GM12878 (cell line): ENCODE measurements at regions not wholly inside any gene's neighbourhood (a gene's known extent, or its start where the extent isn't known, plus 50 kb on each side); places are given as distances from the start of the nearest gene placed in this dataset.

Experiments
- ATAC-seq: fragments of 200-7000 bp; cut with Tn5 transposase; 3 replicates; pipeline ENCODE4 v1.9.1; 2020; ENCODE audit warnings: mild to moderate bottlenecking, moderate library complexity
- BruUV-seq: library from RNA; stranded (reverse); fragments of 400-500 nt; replicated peaks from 2 replicates; lab custom pipeline; 2021; lab: Mats Ljungman, UMichigan
- CTCF ChIA-PET: fragments of 300-600 bp; sonication (Branson Sonifier 250); formaldehyde crosslinking; extraction: SDS; loops from one replicate; lab custom pipeline; 2021; ENCODE audit warnings: inconsistent platforms; lab: Yijun Ruan, JAX
- POLR2A ChIA-PET: fragments of 350-600 bp; formaldehyde crosslinking; extraction: SDS; loops from one replicate; lab custom pipeline; 2021; ENCODE audit warnings: inconsistent platforms; lab: Charles Lee
- RAD21 ChIA-PET: fragments of 300-600 bp; sonication (Branson Sonifier 250); formaldehyde crosslinking; loops from one replicate; lab custom pipeline; 2023; ENCODE audit warnings: antibody characterized with exemption; ENCODE audit not compliant: unreplicated experiment; lab: Charles Lee
- SMC1A ChIA-PET: fragments of 300-600 bp; sonication (Branson Sonifier 250); formaldehyde crosslinking; loops from one replicate; lab custom pipeline; 2023; ENCODE audit not compliant: unreplicated experiment, uncharacterized antibody; lab: Charles Lee
- DNase-seq: peaks from one replicate; pipeline ENCODE4 v3.0.0-alpha.2; 2011; ENCODE audit warnings: low read depth, low spot score
- FAIRE-seq: peaks from 3 replicates; lab custom pipeline; 2011; peaks lifted over from hg19 to GRCh38; lab: Jason Lieb, UNC
- H2AFZ ChIP-seq: 2 replicates; pipeline ENCODE4 v1.6.0; 2011; ENCODE audit warnings: low read depth, low read length, control low read depth; ENCODE audit not compliant: control insufficient read depth
- H3K27ac ChIP-seq: 2 replicates; pipeline ENCODE4 v1.5.1; 2011; ENCODE audit warnings: control low read depth; ENCODE audit not compliant: control insufficient read depth, insufficient read depth
- H3K27me3 ChIP-seq, 2 experiments: replicated peaks in 1 of 2; 2 replicates each; pipeline versions ENCODE4 v1.6.0 to v1.6.1; 2011; ENCODE audit warnings: low read length in 1 of 2; ENCODE audit not compliant: control insufficient read depth in 2 of 2, insufficient read depth in 2 of 2
- H3K36me3 ChIP-seq, 2 experiments: 2 replicates each; pipeline ENCODE4 v1.5.1; 2011; ENCODE audit warnings: low read length in 1 of 2; ENCODE audit not compliant: control insufficient read depth in 2 of 2, insufficient read depth in 2 of 2
- H3K4me1 ChIP-seq: 2 replicates; pipeline ENCODE4 v1.6.1; 2011; ENCODE audit warnings: mild to moderate bottlenecking, low read length, moderate library complexity, mixed read lengths; ENCODE audit not compliant: control insufficient read depth, insufficient read depth
- H3K4me2 ChIP-seq: 2 replicates; pipeline ENCODE4 v1.6.0; 2011; ENCODE audit warnings: control low read depth; ENCODE audit not compliant: control insufficient read depth, insufficient read depth
- H3K4me3 ChIP-seq: fragments of 200-600 bp; sonication (generic); 2 replicates; pipeline ENCODE4 v1.5.1; 2016
- H3K79me2 ChIP-seq: 2 replicates; pipeline ENCODE4 v1.6.0; 2011; ENCODE audit warnings: low read length; ENCODE audit not compliant: control insufficient read depth, insufficient read depth
- H3K9ac ChIP-seq: 2 replicates; pipeline ENCODE4 v1.8.0; 2011; ENCODE audit warnings: low read length, control low read depth, mixed read lengths; ENCODE audit not compliant: control insufficient read depth, insufficient read depth
- H3K9me3 ChIP-seq: replicated peaks from 3 replicates; pipeline ENCODE4 v1.5.1; 2011; ENCODE audit warnings: mild to moderate bottlenecking, low read length; ENCODE audit not compliant: control insufficient read depth, insufficient read depth
- H4K20me1 ChIP-seq: 2 replicates; pipeline ENCODE4 v1.6.0; 2011; ENCODE audit not compliant: control insufficient read depth, insufficient read depth
- CBX3 ChIP-seq: fragments of 200-600 bp; sonication (generic); IDR thresholded peaks from 2 replicates; pipeline ENCODE4 v1.6.1; 2016; ENCODE audit warnings: low read depth, borderline replicate concordance
- CTCF ChIP-seq, 3 experiments: IDR thresholded peaks in 2 of 3; conservative IDR thresholded peaks in 1 of 3; 2 replicates each; pipeline ENCODE4 v1.5.1; 2011; ENCODE audit warnings: low read depth in 3 of 3, low read length in 3 of 3, mild to moderate bottlenecking in 3 of 3, control low read depth in 2 of 3, moderate library complexity in 2 of 3, inconsistent platforms in 1 of 3, mixed read lengths in 1 of 3; ENCODE audit not compliant: control insufficient read depth in 2 of 3, insufficient read depth in 1 of 3; ENCODE audit errors: extremely low read depth in 1 of 3
- E2F8 ChIP-seq: fragments of 450-650 bp; IDR thresholded peaks from 2 replicates; pipeline ENCODE4 v1.6.1; 2018; ENCODE audit warnings: mild to moderate bottlenecking, low read depth, moderate library complexity; ENCODE audit not compliant: partially characterized antibody
- HDAC6 ChIP-seq: fragments of 200-600 bp; sonication (generic); IDR thresholded peaks from one replicate; pipeline ENCODE4 v1.8.0; 2017; ENCODE audit warnings: antibody characterized with exemption; ENCODE audit not compliant: unreplicated experiment
- JUND ChIP-seq: IDR thresholded peaks from 2 replicates; pipeline ENCODE4 v1.6.1; 2012; ENCODE audit warnings: low read depth, mild to moderate bottlenecking, low read length, improper control_type of control experiment, moderate library complexity
- KAT2A ChIP-seq: conservative IDR thresholded peaks from 2 replicates; pipeline ENCODE4 v1.6.1; 2011; ENCODE audit warnings: low read depth, low read length; ENCODE audit not compliant: control insufficient read depth
- MEF2B ChIP-seq: fragments of 450-650 bp; IDR thresholded peaks from 2 replicates; pipeline ENCODE4 v1.6.1; 2018; ENCODE audit warnings: mild to moderate bottlenecking, moderate library complexity; ENCODE audit not compliant: partially characterized antibody, poor library complexity, severe bottlenecking
- MYC ChIP-seq: IDR thresholded peaks from 2 replicates; pipeline ENCODE4 v1.6.1; 2011; ENCODE audit warnings: mild to moderate bottlenecking, low read length, moderate library complexity, inconsistent platforms; ENCODE audit not compliant: insufficient read depth, insufficient replicate concordance, insufficient read length, severe bottlenecking
- RAD21 ChIP-seq: IDR thresholded peaks from 2 replicates; pipeline ENCODE4 v1.6.1; 2011; ENCODE audit warnings: mild to moderate bottlenecking, low read depth, low read length, moderate library complexity; ENCODE audit not compliant: insufficient read depth
- RB1 ChIP-seq: fragments of 450-650 bp; formaldehyde crosslinking; IDR thresholded peaks from 2 replicates; pipeline ENCODE4 v1.6.1; 2017; ENCODE audit warnings: mild to moderate bottlenecking, borderline replicate concordance
- SREBF1 ChIP-seq: IDR thresholded peaks from 2 replicates; pipeline ENCODE4 v1.6.1; 2012; ENCODE audit warnings: mild to moderate bottlenecking, low read length
- USF1 ChIP-seq: IDR thresholded peaks from 2 replicates; pipeline ENCODE4 v1.6.1; 2011; ENCODE audit warnings: borderline replicate concordance, low read depth, mild to moderate bottlenecking, moderate library complexity, mixed read lengths, low read length; ENCODE audit not compliant: insufficient read depth; ENCODE audit errors: extremely low read length
- YY1 ChIP-seq: IDR thresholded peaks from 2 replicates; pipeline ENCODE4 v1.6.1; 2011; ENCODE audit warnings: low read depth, mild to moderate bottlenecking, low read length
- ZNF622 ChIP-seq: fragments of 450-650 bp; IDR thresholded peaks from 2 replicates; pipeline ENCODE4 v1.6.1; 2017; ENCODE audit warnings: mild to moderate bottlenecking, inconsistent platforms
- ZNF687 ChIP-seq: fragments of 450-650 bp; IDR thresholded peaks from 2 replicates; pipeline ENCODE4 v1.6.1; 2017; ENCODE audit warnings: mild to moderate bottlenecking, moderate library complexity
- WGBS: methylation state at CpG from one replicate; pipeline ENCODE4 v1.1.6; 2016; ENCODE audit warnings: low lambda C conversion rate; ENCODE audit not compliant: insufficient replicate concordance, insufficient coverage; ENCODE audit errors: missing lambda C conversion rate; 5-methylcytosine and 5-hydroxymethylcytosine counted together
- in situ Hi-C: fragments of 300-500 bp; cut with MboI; formaldehyde crosslinking; loops from 9 replicates; pipeline ENCODE4 v1.14.3; 2018; ENCODE audit warnings: mixed read lengths
- intact Hi-C: fragments of 100-400 bp; cut with micrococcal nuclease; formaldehyde crosslinking; loops from one replicate; pipeline ENCODE4 v1.14.2; 2022; ENCODE audit not compliant: unreplicated experiment

- Histone ChIP-seq H2AFZ (no peak overlapping the region), H4K20me1 (no peaks in the 10 kb centered on the region), H3K27ac (no peak overlapping the region), H3K4me3 (no peak overlapping the region), H3K9ac (no peak overlapping the region), H3K9me3 (peaks cover 2% of the 10 kb centered on the region), H3K79me2 (no peaks in the 10 kb centered on the region), H3K27me3 (no peaks in the 10 kb centered on the region), H3K4me1 (no peaks in the 10 kb centered on the region), H3K36me3 (no peaks in the 10 kb centered on the region; a peak in 1 of 4 replicates), H3K4me2 (no peak overlapping the region)
- DNase-seq (no peak), ATAC-seq (no peak), FAIRE-seq (no peak)
- intact Hi-C loops (no loop called here), in situ Hi-C loops (no loop called here)
- CTCF ChIA-PET: no interaction called here
- 76% methylated on average over 3 of the region's 3 CpGs for WGBS
- SMC1A ChIA-PET: no interaction called here
- BruUV-seq: no TSS peak
- RAD21 ChIA-PET: no interaction called here
- POLR2A ChIA-PET: no interaction called here
- TF ChIP-seq YY1 (no peak), E2F8 (no peak), KAT2A (no peak), MYC (no peak), ZNF622 (no peak), USF1 (no peak), RAD21 (no peak), JUND (no peak), RB1 (no peak), HDAC6 (no peak), CBX3 (no peak), ZNF687 (no peak), MEF2B (no peak), SREBF1 (no peak), CTCF (IDR thresholded peaks at IDR 0.05 in 2 of 3, conservative IDR thresholded peaks at IDR 0.05 in 1 of 3; ENCODE audit: control insufficient read depth in 2 of 3, extremely low read depth in 1 of 3, insufficient read depth in 1 of 3, low read depth in 3 of 3, low read length in 3 of 3) (no peak)
Observed at GRCh38 chr6:144681334-144681733, 396.2 kb downstream of the UTRN start.
